GM18858 (cell line): ENCODE measurements at regions not wholly inside any gene's neighbourhood (a gene's known extent, or its start where the extent isn't known, plus 50 kb on each side); places are given as distances from the start of the nearest gene placed in this dataset.

Experiments
- ATAC-seq: cut with Tn5 transposase; IDR thresholded peaks from one replicate; pipeline ENCODE4 v1.9.1; 2021; ENCODE audit not compliant: unreplicated experiment

- no peak for ATAC-seq
Observed at GRCh38 chr15:46300716-46301115, 665.9 kb downstream of the SQOR start.

GRCh38 chr15:46301291-46301690, 666.5 kb downstream of the SQOR start:
- ATAC-seq = no peak

GRCh38 chr15:46301826-46302225, 667.0 kb downstream of the SQOR start:
- ATAC-seq = no peak

GRCh38 chr15:46304321-46304720, 669.5 kb downstream of the SQOR start:
- no peak for ATAC-seq

GRCh38 chr15:46307746-46308145, 672.9 kb downstream of the SQOR start:
- ATAC-seq = no peak

GRCh38 chr15:46309914-46310313, 675.1 kb downstream of the SQOR start:
- ATAC-seq = no peak

- ATAC-seq = peak; percentile 98
Observed at GRCh38 chr15:46312133-46312740, 677.4 kb downstream of the SQOR start.

GRCh38 chr15:46315434-46315833, 680.6 kb downstream of the SQOR start:
- no peak for ATAC-seq

- no peak for ATAC-seq
Observed at GRCh38 chr15:46316024-46316423, 681.2 kb downstream of the SQOR start.

- no peak for ATAC-seq
Observed at GRCh38 chr15:46317029-46317428, 682.2 kb downstream of the SQOR start.

- ATAC-seq = no peak
Observed at GRCh38 chr15:46322753-46323152, 687.9 kb downstream of the SQOR start.

GRCh38 chr15:46326173-46326572, 691.3 kb downstream of the SQOR start:
- ATAC-seq = no peak

- no peak for ATAC-seq
Observed at GRCh38 chr15:46328821-46329220, 694.0 kb downstream of the SQOR start.

- ATAC-seq = no peak
Observed at GRCh38 chr15:46329876-46330275, 695.0 kb downstream of the SQOR start.

- no peak for ATAC-seq
Observed at GRCh38 chr15:46331546-46331945, 696.7 kb downstream of the SQOR start.

- no peak for ATAC-seq
Observed at GRCh38 chr15:46343196-46343935, 708.5 kb downstream of the SQOR start.

GRCh38 chr15:46344115-46344724, 709.4 kb downstream of the SQOR start:
- ATAC-seq = no peak

- no peak for ATAC-seq
Observed at GRCh38 chr15:46344915-46345314, 710.1 kb downstream of the SQOR start.

- ATAC-seq = no peak
Observed at GRCh38 chr15:46354443-46354842, 719.6 kb downstream of the SQOR start.

- no peak for ATAC-seq
Observed at GRCh38 chr15:46365572-46365971, 730.7 kb downstream of the SQOR start.

GRCh38 chr15:46366360-46367007, 731.7 kb downstream of the SQOR start:
- ATAC-seq = no peak

- ATAC-seq = no peak
Observed at GRCh38 chr15:46383978-46384377, 749.1 kb downstream of the SQOR start.
